Activated CD8-positive, alpha-beta T cell treated with anti-CD3 and anti-CD28 coated beads for 36 hours (primary cell): ENCODE measurements at regions not wholly inside any gene's neighbourhood (a gene's known extent, or its start where the extent isn't known, plus 50 kb on each side); places are given as distances from the start of the nearest gene placed in this dataset.

ENCODE experiments used
- ATAC-seq: fragments of 200-7000 bp; cut with Tn5 transposase; one replicate; pipeline ENCODE4 v1.10.0; 2021; ENCODE audit warnings: mild to moderate bottlenecking, moderate library complexity
- CTCF ChIA-PET: fragments of 350-600 bp; sonication (Branson Sonifier 250); formaldehyde crosslinking; loops from one replicate; lab custom pipeline; 2021; ENCODE audit warnings: antibody characterized with exemption; lab: Charles Lee
- POLR2A ChIA-PET: fragments of 350-600 bp; sonication (Branson Sonifier 250); formaldehyde crosslinking; loops from one replicate; lab custom pipeline; 2021; ENCODE audit warnings: antibody characterized with exemption; lab: Charles Lee
- DNase-seq: peaks from one replicate; pipeline ENCODE4 v3.0.0-alpha.2; 2020
- H3K27ac Mint-ChIP-seq: one replicate; pipeline ENCODE4 v1.8.0; 2021; ENCODE audit warnings: mild to moderate bottlenecking, mixed read lengths
- H3K27me3 Mint-ChIP-seq: one replicate; pipeline ENCODE4 v1.8.0; 2021; ENCODE audit warnings: mixed read lengths
- H3K36me3 Mint-ChIP-seq: one replicate; pipeline ENCODE4 v1.8.0; 2021; ENCODE audit warnings: low read depth, mixed read lengths
- H3K4me1 Mint-ChIP-seq: one replicate; pipeline ENCODE4 v1.8.0; 2021; ENCODE audit warnings: low read depth, mixed read lengths
- H3K4me3 Mint-ChIP-seq: one replicate; pipeline ENCODE4 v1.8.0; 2021; ENCODE audit warnings: mild to moderate bottlenecking, moderate library complexity, mixed read lengths
- H3K9me3 Mint-ChIP-seq: one replicate; pipeline ENCODE4 v1.8.0; 2021; ENCODE audit warnings: mixed read lengths
- CTCF ChIP-seq: fragments of 200-600 bp; IDR thresholded peaks from one replicate; pipeline ENCODE4 v1.8.0; 2022; ENCODE audit warnings: antibody characterized with exemption, mild to moderate bottlenecking
- intact Hi-C: fragments of 100-400 bp; cut with micrococcal nuclease; formaldehyde crosslinking; loops from one replicate; pipeline ENCODE4 v1.10.0; 2022

GRCh38 chr14:54168489-54168888, 211.9 kb upstream of the BMP4 start:
- POLR2A ChIA-PET = no interaction called here
- CTCF ChIA-PET = no interaction called here
- H3K27me3 Mint-ChIP-seq = peaks cover 10% of the 10 kb centered on the region
- DNase-seq (no peak), ATAC-seq (no peak)
- H3K36me3 Mint-ChIP-seq = no peaks in the 10 kb centered on the region
- no peak overlapping the region for H3K4me3 Mint-ChIP-seq
- H3K27ac Mint-ChIP-seq = no peak overlapping the region
- intact Hi-C loops = no loop called here
- no peaks in the 10 kb centered on the region for H3K4me1 Mint-ChIP-seq
- no peak for TF ChIP-seq CTCF
- no peaks in the 10 kb centered on the region for H3K9me3 Mint-ChIP-seq

- ChIA-PET POLR2A (interaction anchor here (1.0 kb wide), 1 partner anchor 9 kb away, joined by 3 read pairs; no protein-coding TSS in a partner anchor), CTCF (interaction anchor here (1.6 kb wide), 1 partner anchor 629 kb away, joined by 4 read pairs; no protein-coding TSS in a partner anchor)
- Mint-ChIP-seq H3K27me3 (peaks cover 12% of the 10 kb centered on the region), H3K9me3 (no peaks in the 10 kb centered on the region), H3K36me3 (no peaks in the 10 kb centered on the region), H3K4me1 (no peaks in the 10 kb centered on the region), H3K4me3 (no peak overlapping the region), H3K27ac (no peak overlapping the region)
- no peak for TF ChIP-seq CTCF
- DNase-seq (peak; percentile 2), ATAC-seq (peak; percentile 34)
- intact Hi-C loops = no loop called here
Measured at GRCh38 chr14:54169254-54169924, 212.8 kb upstream of the BMP4 start.

- ATAC-seq = no peak
- intact Hi-C loops = loop anchor here (10.0 kb wide), 1 partner anchor 636 kb away; no protein-coding TSS in a partner anchor
- ChIA-PET CTCF (interaction anchor here (0.7 to 1.6 kb wide), 2 partner anchors 37 to 630 kb away, joined by 3 to 4 read pairs; no protein-coding TSS in a partner anchor), POLR2A (interaction anchor here (1.0 kb wide), 1 partner anchor 10 kb away, joined by 3 read pairs; no protein-coding TSS in a partner anchor)
- H3K27ac Mint-ChIP-seq = no peak overlapping the region
- no peaks in the 10 kb centered on the region for H3K9me3 Mint-ChIP-seq
- H3K27me3 Mint-ChIP-seq = peaks cover 15% of the 10 kb centered on the region
- H3K4me1 Mint-ChIP-seq = no peaks in the 10 kb centered on the region
- TF ChIP-seq CTCF = no peak
- H3K4me3 Mint-ChIP-seq = no peak overlapping the region
- H3K36me3 Mint-ChIP-seq = no peaks in the 10 kb centered on the region
- DNase-seq = no peak
Measured at GRCh38 chr14:54170301-54170700, 213.7 kb upstream of the BMP4 start.

GRCh38 chr14:54172114-54172513, 215.5 kb upstream of the BMP4 start:
- Mint-ChIP-seq H3K9me3 (no peaks in the 10 kb centered on the region), H3K27ac (no peak overlapping the region), H3K4me3 (no peak overlapping the region), H3K27me3 (peaks cover 18% of the 10 kb centered on the region), H3K36me3 (no peaks in the 10 kb centered on the region), H3K4me1 (no peaks in the 10 kb centered on the region)
- DNase-seq (no peak), ATAC-seq (peak; percentile 27)
- no peak for TF ChIP-seq CTCF
- CTCF ChIA-PET = interaction anchor here (1.3 to 5.7 kb wide), 3 partner anchors 157 to 633 kb away, joined by 5 to 29 read pairs (median 6); no protein-coding TSS in a partner anchor
- POLR2A ChIA-PET = no interaction called here
- intact Hi-C loops = loop anchor here (10.0 kb wide), 1 partner anchor 637 kb away; no protein-coding TSS in a partner anchor

GRCh38 chr14:54172562-54172961, 215.9 kb upstream of the BMP4 start:
- TF ChIP-seq CTCF = no peak
- POLR2A ChIA-PET = no interaction called here
- Mint-ChIP-seq H3K4me3 (no peak overlapping the region), H3K36me3 (no peaks in the 10 kb centered on the region), H3K4me1 (no peaks in the 10 kb centered on the region), H3K9me3 (no peaks in the 10 kb centered on the region), H3K27ac (no peak overlapping the region), H3K27me3 (peaks cover 18% of the 10 kb centered on the region)
- CTCF ChIA-PET = interaction anchor here (1.8 to 5.7 kb wide), 3 partner anchors 13 to 633 kb away, joined by 5 to 39 read pairs (median 29); no protein-coding TSS in a partner anchor
- ATAC-seq = no peak
- no peak for DNase-seq
- intact Hi-C loops = loop anchor here (10.0 kb wide), 1 partner anchor 638 kb away; no protein-coding TSS in a partner anchor
